ENCODE measurements at regions not wholly inside any gene's neighbourhood (a gene's known extent, or its start where the extent isn't known, plus 50 kb on each side); places are given as distances from the start of the nearest gene placed in this dataset.

DNA sequence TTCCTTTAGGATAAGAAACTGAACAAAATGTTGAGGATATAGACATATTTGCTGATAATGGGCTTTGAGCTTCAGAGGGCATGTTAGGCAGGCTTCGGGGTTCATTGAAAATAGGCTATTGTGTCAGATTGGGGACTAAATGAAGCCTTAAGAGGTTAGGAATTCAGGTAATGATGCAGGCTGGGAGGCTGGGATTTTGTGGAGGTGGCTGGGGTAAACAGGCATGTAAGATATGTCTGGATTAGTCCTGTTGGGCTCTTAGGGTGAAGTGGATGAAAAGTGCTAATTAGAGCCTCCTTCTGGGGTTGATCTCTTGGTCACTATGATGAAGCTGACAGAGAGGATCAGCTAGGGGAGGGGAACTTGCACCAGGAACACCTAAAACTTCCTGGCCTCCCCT is 80.2 kb upstream of the ESX1 start:
- Histone ChIP-seq H3K36me3 (replicated peaks; ENCODE audit: insufficient read depth, low read depth) (no peaks in the 10 kb centered on the region), H3K27me3 (no peaks in the 10 kb centered on the region), H3K79me2 (no peaks in the 10 kb centered on the region), H4K20me1 (ENCODE audit: insufficient read depth, poor library complexity, severe bottlenecking) (no peaks in the 10 kb centered on the region), H3K9me3 (ENCODE audit: low read depth) (no peaks in the 10 kb centered on the region), H3K4me3 (no peak overlapping the region), H3K4me2 (no peak overlapping the region), H3K4me1 (ENCODE audit: insufficient read depth) (no peaks in the 10 kb centered on the region), H3K27ac (no peak overlapping the region), H3K9me2 (replicated peaks; ENCODE audit: insufficient read depth) (no peaks in the 10 kb centered on the region), H2AFZ (no peak overlapping the region)
- 55% methylated on average over 1 of the region's 1 CpG for WGBS (ENCODE audit: low lambda C conversion rate, missing lambda C conversion rate)
- no peak for TF ChIP-seq EZH2phosphoT487 (IDR thresholded peaks at IDR 0.05; ENCODE audit: low read depth, severe bottlenecking, unreplicated experiment)
- TF ChIP-seq, protein P1, sequence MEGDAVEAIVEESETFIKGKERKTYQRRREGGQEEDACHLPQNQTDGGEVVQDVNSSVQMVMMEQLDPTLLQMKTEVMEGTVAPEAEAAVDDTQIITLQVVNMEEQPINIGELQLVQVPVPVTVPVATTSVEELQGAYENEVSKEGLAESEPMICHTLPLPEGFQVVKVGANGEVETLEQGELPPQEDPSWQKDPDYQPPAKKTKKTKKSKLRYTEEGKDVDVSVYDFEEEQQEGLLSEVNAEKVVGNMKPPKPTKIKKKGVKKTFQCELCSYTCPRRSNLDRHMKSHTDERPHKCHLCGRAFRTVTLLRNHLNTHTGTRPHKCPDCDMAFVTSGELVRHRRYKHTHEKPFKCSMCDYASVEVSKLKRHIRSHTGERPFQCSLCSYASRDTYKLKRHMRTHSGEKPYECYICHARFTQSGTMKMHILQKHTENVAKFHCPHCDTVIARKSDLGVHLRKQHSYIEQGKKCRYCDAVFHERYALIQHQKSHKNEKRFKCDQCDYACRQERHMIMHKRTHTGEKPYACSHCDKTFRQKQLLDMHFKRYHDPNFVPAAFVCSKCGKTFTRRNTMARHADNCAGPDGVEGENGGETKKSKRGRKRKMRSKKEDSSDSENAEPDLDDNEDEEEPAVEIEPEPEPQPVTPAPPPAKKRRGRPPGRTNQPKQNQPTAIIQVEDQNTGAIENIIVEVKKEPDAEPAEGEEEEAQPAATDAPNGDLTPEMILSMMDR (IDR thresholded peaks at IDR 0.05; ENCODE audit: poor library complexity): no peak
- TF ChIP-seq EZH2 (IDR thresholded peaks at IDR 0.05; ENCODE audit: borderline replicate concordance): no peak
- DNase-seq (ENCODE audit: low spot score): no peak

DNA sequence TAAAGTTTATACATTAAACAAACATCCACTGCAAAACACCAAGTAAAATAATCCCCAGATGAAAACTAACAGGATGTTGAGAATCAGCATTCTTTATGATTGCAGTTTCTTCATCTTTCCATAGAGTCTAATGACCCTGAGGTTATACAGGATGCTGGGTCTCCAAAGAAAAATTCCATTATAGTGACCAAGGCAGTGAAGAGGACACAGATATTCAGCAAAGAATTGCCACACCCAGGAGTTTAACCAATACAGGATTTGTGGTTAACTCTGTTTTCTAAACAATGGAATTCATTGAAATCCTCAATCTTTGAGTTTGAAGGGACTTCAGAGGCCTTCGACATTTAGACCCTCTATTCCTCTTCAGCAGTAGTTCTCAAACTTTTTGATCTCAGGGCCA is 76.2 kb upstream of the ESX1 start:
- Histone ChIP-seq H3K27me3 (no peaks in the 10 kb centered on the region), H3K9me2 (replicated peaks; ENCODE audit: insufficient read depth) (no peaks in the 10 kb centered on the region), H4K20me1 (ENCODE audit: insufficient read depth, poor library complexity, severe bottlenecking) (no peaks in the 10 kb centered on the region), H3K4me1 (ENCODE audit: insufficient read depth) (no peaks in the 10 kb centered on the region), H3K4me3 (no peak overlapping the region), H3K36me3 (replicated peaks; ENCODE audit: insufficient read depth, low read depth) (no peaks in the 10 kb centered on the region), H3K4me2 (no peak overlapping the region), H3K79me2 (no peaks in the 10 kb centered on the region), H3K27ac (no peak overlapping the region), H3K9me3 (ENCODE audit: low read depth) (no peaks in the 10 kb centered on the region), H2AFZ (no peak overlapping the region)
- DNase-seq (ENCODE audit: low spot score): no peak
- TF ChIP-seq, protein P1 (IDR thresholded peaks at IDR 0.05; ENCODE audit: poor library complexity): no peak
- TF ChIP-seq EZH2 (IDR thresholded peaks at IDR 0.05; ENCODE audit: borderline replicate concordance) (no peak), EZH2phosphoT487 (IDR thresholded peaks at IDR 0.05; ENCODE audit: low read depth, severe bottlenecking, unreplicated experiment) (no peak)
- WGBS (ENCODE audit: low lambda C conversion rate, missing lambda C conversion rate): 67% methylated on average over 1 of the region's 1 CpG

DNA sequence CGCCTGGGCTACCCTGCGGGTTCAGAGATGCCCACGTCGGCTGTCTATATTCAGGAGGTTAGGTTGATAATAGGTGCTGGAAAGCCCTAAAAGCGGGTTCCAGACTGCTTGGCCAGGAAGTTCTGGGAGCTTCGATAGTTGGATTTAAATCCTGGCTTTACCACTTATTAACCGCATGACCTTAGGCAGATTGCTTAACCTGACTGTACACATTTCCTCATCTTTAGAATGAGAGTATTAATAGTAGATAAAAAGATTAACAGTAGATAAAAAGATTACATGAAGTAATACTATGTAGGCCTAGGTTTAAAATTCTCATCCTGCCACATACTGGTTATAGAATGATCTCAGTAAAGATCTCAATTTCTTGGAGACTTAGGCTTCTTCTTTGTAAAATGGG is 75.0 kb upstream of the ESX1 start:
- no peak overlapping the region for H3K4me3 ChIP-seq
- no peaks in the 10 kb centered on the region for H3K9me3 ChIP-seq (ENCODE audit: low read depth)
- H2AFZ ChIP-seq: no peak overlapping the region
- H4K20me1 ChIP-seq (ENCODE audit: insufficient read depth, poor library complexity, severe bottlenecking): no peaks in the 10 kb centered on the region
- H3K4me2 ChIP-seq: no peak overlapping the region
- no peaks in the 10 kb centered on the region for H3K4me1 ChIP-seq (ENCODE audit: insufficient read depth)
- no peak for DNase-seq (ENCODE audit: low spot score)
- WGBS (ENCODE audit: low lambda C conversion rate, missing lambda C conversion rate): 84% methylated on average over 7 of the region's 7 CpGs
- H3K36me3 ChIP-seq (replicated peaks; ENCODE audit: insufficient read depth, low read depth): no peaks in the 10 kb centered on the region
- H3K27me3 ChIP-seq: no peaks in the 10 kb centered on the region
- H3K9me2 ChIP-seq (replicated peaks; ENCODE audit: insufficient read depth): no peaks in the 10 kb centered on the region
- H3K27ac ChIP-seq: no peak overlapping the region
- H3K79me2 ChIP-seq: no peaks in the 10 kb centered on the region
- TF ChIP-seq, protein P1 (IDR thresholded peaks at IDR 0.05; ENCODE audit: poor library complexity): no peak
- TF ChIP-seq EZH2 (IDR thresholded peaks at IDR 0.05; ENCODE audit: borderline replicate concordance): no peak
- TF ChIP-seq EZH2phosphoT487 (IDR thresholded peaks at IDR 0.05; ENCODE audit: low read depth, severe bottlenecking, unreplicated experiment): no peak

DNA sequence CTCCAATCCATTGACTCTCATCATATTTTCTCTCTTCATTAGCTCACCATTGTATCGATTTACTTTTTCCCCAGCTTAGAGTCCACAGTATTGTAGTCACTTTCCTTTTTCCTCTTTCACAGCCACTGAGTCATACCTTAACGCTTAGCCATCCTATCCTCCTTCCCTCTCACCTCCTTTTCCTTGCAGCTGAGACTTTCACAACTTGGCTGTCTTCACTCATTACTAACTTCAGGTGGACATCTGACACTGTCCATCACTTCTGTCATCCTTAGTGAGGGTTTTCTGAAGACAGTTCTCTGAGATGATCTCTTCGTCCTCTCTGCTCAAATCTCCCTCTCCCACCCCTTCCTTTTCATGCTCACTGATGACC is 70.5 kb upstream of the ESX1 start:
- no peak overlapping the region for H3K4me2 ChIP-seq
- no peaks in the 10 kb centered on the region for H3K9me3 ChIP-seq (ENCODE audit: low read depth)
- no peaks in the 10 kb centered on the region for H3K36me3 ChIP-seq (replicated peaks; ENCODE audit: insufficient read depth, low read depth)
- no peaks in the 10 kb centered on the region for H3K79me2 ChIP-seq
- no peaks in the 10 kb centered on the region for H4K20me1 ChIP-seq (ENCODE audit: insufficient read depth, poor library complexity, severe bottlenecking)
- no peaks in the 10 kb centered on the region for H3K27me3 ChIP-seq
- H3K9me2 ChIP-seq (replicated peaks; ENCODE audit: insufficient read depth): no peaks in the 10 kb centered on the region
- H2AFZ ChIP-seq: no peak overlapping the region
- 72% methylated on average over 3 of the region's 3 CpGs for WGBS (ENCODE audit: low lambda C conversion rate, missing lambda C conversion rate)
- no peaks in the 10 kb centered on the region for H3K4me1 ChIP-seq (ENCODE audit: insufficient read depth)
- H3K27ac ChIP-seq: no peak overlapping the region
- no peak overlapping the region for H3K4me3 ChIP-seq
- DNase-seq (ENCODE audit: low spot score): no peak
- TF ChIP-seq EZH2 (IDR thresholded peaks at IDR 0.05; ENCODE audit: borderline replicate concordance): no peak
- TF ChIP-seq, protein P1 (IDR thresholded peaks at IDR 0.05; ENCODE audit: poor library complexity): no peak

All from hepatocyte (in vitro differentiated cells).